Gastroesophageal sphincter (tissue), 4 donors: ENCODE measurements at regions not wholly inside any gene's neighbourhood (a gene's known extent, or its start where the extent isn't known, plus 50 kb on each side); places are given as distances from the start of the nearest gene placed in this dataset.

Experiments used
- ATAC-seq: fragments of 150-250 bp; one replicate; pipeline ENCODE4 v1.9.1; 2016; ENCODE audit warnings: mild to moderate bottlenecking, moderate library complexity
- H3K27ac ChIP-seq, 4 donors: fragments of 200-600 bp; sonication (generic) in 3 of 4; 1 replicate in 3 of 4; 2 replicates in 1 of 4; pipeline ENCODE4 v1.5.1; 2016 to 2019
- H3K27me3 ChIP-seq: fragments of 200-600 bp; sonication (generic); one replicate; pipeline ENCODE4 v1.5.1; 2019
- H3K36me3 ChIP-seq, 2 donors: fragments of 200-600 bp; sonication (generic); one replicate each; pipeline ENCODE4 v1.5.1; 2019; ENCODE audit warnings: control low read depth in 1 of 2
- H3K4me1 ChIP-seq, 3 donors: fragments of 200-600 bp; sonication (generic); 1 replicate in 2 of 3; 2 replicates in 1 of 3; pipeline ENCODE4 v1.5.1; 2016 to 2019; ENCODE audit warnings: control low read depth in 2 of 3
- H3K4me3 ChIP-seq, 2 donors: fragments of 200-600 bp; sonication (generic); one replicate each; pipeline ENCODE4 v1.5.1; 2019; ENCODE audit warnings: mild to moderate bottlenecking in 1 of 2, moderate library complexity in 1 of 2
- H3K9me3 ChIP-seq, 3 donors: fragments of 200-600 bp; sonication (generic); one replicate each; pipeline ENCODE4 v1.5.1; 2017 to 2019; ENCODE audit warnings: control low read depth in 2 of 3
- CTCF ChIP-seq, 4 experiments: fragments of 200-600 bp in 2 of 4; fragments of 450-650 bp in 2 of 4; sonication (generic) in 1 of 4; IDR thresholded peaks; one replicate each; pipeline ENCODE4 v1.5.1; 2017 to 2019; ENCODE audit warnings: antibody characterized with exemption in 4 of 4, mild to moderate bottlenecking in 2 of 4, moderate library complexity in 2 of 4
- EP300 ChIP-seq: sonication (generic); formaldehyde crosslinking; IDR thresholded peaks from one replicate; pipeline ENCODE4 v1.6.1; 2017; ENCODE audit warnings: antibody characterized with exemption, mild to moderate bottlenecking
- POLR2A ChIP-seq, 2 donors: fragments of 450-650 bp; IDR thresholded peaks; one replicate each; pipeline ENCODE4 v1.6.1; 2017; ENCODE audit warnings: antibody characterized with exemption in 2 of 2, mild to moderate bottlenecking in 2 of 2, moderate library complexity in 1 of 2
- POLR2AphosphoS5 ChIP-seq: sonication (generic); formaldehyde crosslinking; IDR thresholded peaks from one replicate; pipeline ENCODE4 v1.6.1; 2017; ENCODE audit warnings: antibody characterized with exemption
- WGBS, 2 donors: methylation state at CpG; one replicate each; pipeline ENCODE4 v1.1.5; 2018; ENCODE audit warnings: low coverage in 1 of 2; 5-methylcytosine and 5-hydroxymethylcytosine counted together

GRCh38 chr2:236867441-236868260, 218.0 kb upstream of the COPS8 start:
- WGBS, 2 donors = 87 to 91% methylated on average over 9 to 10 of the region's 12 CpGs
- Histone ChIP-seq H3K9me3 (no peaks in the 10 kb centered on the region), H3K36me3 (no peaks in the 10 kb centered on the region), H3K4me3 (no peak overlapping the region), H3K4me1 (peaks cover 0 to 6% (median 0%) of the 10 kb centered on the region in 3 donors), H3K27ac (no peak overlapping the region), H3K27me3 (peaks cover 4% of the 10 kb centered on the region)
- ATAC-seq = no peak
- TF ChIP-seq CTCF (IDR thresholded peaks at IDR 0.05) = no peak
- TF ChIP-seq POLR2A (IDR thresholded peaks at IDR 0.05) = no peak

- H3K27ac ChIP-seq = no peak overlapping the region
- peaks cover 0 to 6% (median 0%) of the 10 kb centered on the region in 3 donors for H3K4me1 ChIP-seq
- WGBS, 2 donors = 67 to 68% methylated on average over 2 to 4 of the region's 4 CpGs
- no peaks in the 10 kb centered on the region for H3K9me3 ChIP-seq
- H3K36me3 ChIP-seq = no peaks in the 10 kb centered on the region
- no peak for TF ChIP-seq POLR2AphosphoS5
- TF ChIP-seq POLR2A (IDR thresholded peaks at IDR 0.05) = no peak
- TF ChIP-seq EP300 = no peak
- TF ChIP-seq CTCF (IDR thresholded peaks at IDR 0.05) = no peak
- ATAC-seq = no peak
- H3K4me3 ChIP-seq = no peak overlapping the region
- H3K27me3 ChIP-seq = peaks cover 4% of the 10 kb centered on the region
These were observed 215.3 kb upstream of the COPS8 start for GRCh38 chr2:236870370-236870769.

GRCh38 chr2:236871500-236872001, 214.1 kb upstream of the COPS8 start:
- no peaks in the 10 kb centered on the region for H3K36me3 ChIP-seq
- no peak for TF ChIP-seq CTCF (IDR thresholded peaks at IDR 0.05)
- peak; percentile 36 for TF ChIP-seq POLR2AphosphoS5
- peak; percentile 40 for TF ChIP-seq EP300
- TF ChIP-seq POLR2A (IDR thresholded peaks at IDR 0.05) = no peak
- peaks cover 12% of the 10 kb centered on the region for H3K27me3 ChIP-seq
- peaks cover 0 to 6% (median 0%) of the 10 kb centered on the region in 3 donors for H3K4me1 ChIP-seq
- no peaks in the 10 kb centered on the region for H3K9me3 ChIP-seq
- WGBS, 2 donors = 33 to 100% methylated on average over 1 to 4 of the region's 6 CpGs
- H3K4me3 ChIP-seq = no peak overlapping the region
- peak overlapping the region in 2 of 4 donors; percentile 39 to 56 for H3K27ac ChIP-seq
- peak; percentile 78 for ATAC-seq

- Histone ChIP-seq H3K4me3 (no peak overlapping the region), H3K27ac (peak overlapping the region in 3 of 4 donors; percentile 11 to 56 (median 39)), H3K9me3 (no peaks in the 10 kb centered on the region), H3K36me3 (no peaks in the 10 kb centered on the region), H3K27me3 (peaks cover 12% of the 10 kb centered on the region), H3K4me1 (peaks cover 0 to 6% (median 0%) of the 10 kb centered on the region in 3 donors)
- no peak for ATAC-seq
- WGBS, 2 donors = 100% methylated on average over 1 to 2 of the region's 4 CpGs
- TF ChIP-seq POLR2A (IDR thresholded peaks at IDR 0.05) = no peak
- TF ChIP-seq EP300 = no peak
- TF ChIP-seq POLR2AphosphoS5 = no peak
- no peak for TF ChIP-seq CTCF (IDR thresholded peaks at IDR 0.05)
These were observed 213.7 kb upstream of the COPS8 start for GRCh38 chr2:236872015-236872414.

GRCh38 chr2:236872981-236873380, 212.7 kb upstream of the COPS8 start:
- no peak overlapping the region for H3K27ac ChIP-seq
- TF ChIP-seq POLR2A (IDR thresholded peaks at IDR 0.05) (no peak), EP300 (no peak), CTCF (IDR thresholded peaks at IDR 0.05) (no peak), POLR2AphosphoS5 (no peak)
- no peaks in the 10 kb centered on the region for H3K9me3 ChIP-seq
- ATAC-seq = no peak
- 86 to 90% methylated on average over 6 to 7 of the region's 7 CpGs for WGBS, 2 donors
- H3K36me3 ChIP-seq = no peaks in the 10 kb centered on the region
- no peak overlapping the region for H3K4me3 ChIP-seq
- H3K27me3 ChIP-seq = peaks cover 8% of the 10 kb centered on the region
- peaks cover 0 to 6% (median 0%) of the 10 kb centered on the region in 3 donors for H3K4me1 ChIP-seq
